ENCODE measurements at regions not wholly inside any gene's neighbourhood (a gene's known extent, or its start where the extent isn't known, plus 50 kb on each side); places are given as distances from the start of the nearest gene placed in this dataset.
A peak's percentile ranks its signal among the peaks of the same experiment; 100 is the strongest.

GRCh38 chr16:74075393-74075792 is 221.2 kb upstream of the PSMD7 start:
- ATAC-seq, result no peak
- TF ChIP-seq ZNF565 (CRISPR knock-in tag; conservative IDR thresholded peaks at IDR 0.05; ENCODE audit: low read depth) (no peak), ZNF8 (CRISPR knock-in tag; IDR thresholded peaks at IDR 0.05) (peak; percentile 90)

- TF ChIP-seq PPARA (CRISPR knock-in tag; IDR thresholded peaks at IDR 0.05; ENCODE audit: borderline replicate concordance) (no peak), ARNTL (CRISPR knock-in tag; IDR thresholded peaks at IDR 0.05; ENCODE audit: borderline replicate concordance, low read depth) (no peak), BACH2 (CRISPR knock-in tag; IDR thresholded peaks at IDR 0.05; ENCODE audit: borderline replicate concordance) (no peak), ESRRG (CRISPR knock-in tag; IDR thresholded peaks at IDR 0.05) (no peak), ZFP3 (CRISPR knock-in tag; IDR thresholded peaks at IDR 0.05) (no peak), TOX (CRISPR knock-in tag; IDR thresholded peaks at IDR 0.05; ENCODE audit: borderline replicate concordance) (no peak), CSDC2 (CRISPR knock-in tag; IDR thresholded peaks at IDR 0.05) (no peak), ZC3H10 (CRISPR knock-in tag; IDR thresholded peaks at IDR 0.05) (no peak), CSRNP3 (CRISPR knock-in tag; IDR thresholded peaks at IDR 0.05) (no peak), GLIS3 (CRISPR knock-in tag; IDR thresholded peaks at IDR 0.05) (no peak), ZNF70 (CRISPR knock-in tag; IDR thresholded peaks at IDR 0.05) (no peak), CREB5 (CRISPR knock-in tag; IDR thresholded peaks at IDR 0.05; ENCODE audit: low read depth) (no peak), PATZ1 (CRISPR knock-in tag; IDR thresholded peaks at IDR 0.05; ENCODE audit: borderline replicate concordance) (no peak), POU6F1 (CRISPR knock-in tag; IDR thresholded peaks at IDR 0.05; ENCODE audit: borderline replicate concordance, low read depth) (no peak), RARB (CRISPR knock-in tag; IDR thresholded peaks at IDR 0.05) (no peak), TSHZ2 (CRISPR knock-in tag; IDR thresholded peaks at IDR 0.05) (no peak), ZFP30 (CRISPR knock-in tag; IDR thresholded peaks at IDR 0.05) (no peak), TCF4 (CRISPR knock-in tag; IDR thresholded peaks at IDR 0.05; ENCODE audit: borderline replicate concordance) (no peak)
- no peak for ATAC-seq
Measured at GRCh38 chr16:74073456-74073855, 223.2 kb upstream of the PSMD7 start.

GRCh38 chr16:74071996-74072535 is 224.5 kb upstream of the PSMD7 start:
- no peak for TF ChIP-seq ZC3H10 (CRISPR knock-in tag; IDR thresholded peaks at IDR 0.05)
- no peak for TF ChIP-seq PPARA (CRISPR knock-in tag; IDR thresholded peaks at IDR 0.05; ENCODE audit: borderline replicate concordance)
- TF ChIP-seq SNAI2 (CRISPR knock-in tag; IDR thresholded peaks at IDR 0.05), result no peak
- TF ChIP-seq ZNF70 (CRISPR knock-in tag; IDR thresholded peaks at IDR 0.05), result no peak
- no peak for TF ChIP-seq RARB (CRISPR knock-in tag; IDR thresholded peaks at IDR 0.05)
- no peak for TF ChIP-seq TOX (CRISPR knock-in tag; IDR thresholded peaks at IDR 0.05; ENCODE audit: borderline replicate concordance)
- no peak for ATAC-seq

All from SK-N-SH treated with all-trans-retinoic acid at 6 μM for 48 hours (cell line).